ENCODE measurements at regions not wholly inside any gene's neighbourhood (a gene's known extent, or its start where the extent isn't known, plus 50 kb on each side); places are given as distances from the start of the nearest gene placed in this dataset.

- H3K36me3 Mint-ChIP-seq (ENCODE audit: low read depth), result no peaks in the 10 kb centered on the region
- H3K9me3 Mint-ChIP-seq, result no peaks in the 10 kb centered on the region
- H3K27me3 Mint-ChIP-seq, result peaks cover 22% of the 10 kb centered on the region
- no peaks in the 10 kb centered on the region for H3K4me1 Mint-ChIP-seq (ENCODE audit: low read depth)
- intact Hi-C loops (cut with micrococcal nuclease), result loop anchor here (5.0 to 10.0 kb wide), 3 partner anchors 111 to 1051 kb away; no protein-coding TSS in a partner anchor
- H3K4me3 Mint-ChIP-seq, result no peak overlapping the region
- H3K27ac Mint-ChIP-seq, result no peak overlapping the region
Measured at GRCh38 chr1:91166106-91166712, 144.4 kb upstream of the ZNF644 start.

- Mint-ChIP-seq H3K9me3 (no peaks in the 10 kb centered on the region), H3K4me1 (ENCODE audit: low read depth) (no peaks in the 10 kb centered on the region), H3K27me3 (peaks cover 16% of the 10 kb centered on the region), H3K27ac (peak overlapping the region; percentile 1), H3K4me3 (no peak overlapping the region), H3K36me3 (ENCODE audit: low read depth) (no peaks in the 10 kb centered on the region)
- intact Hi-C loops (cut with micrococcal nuclease), result loop anchor here (1.0 to 10.0 kb wide), 5 partner anchors 112 to 1050 kb away; no protein-coding TSS in a partner anchor
Measured at GRCh38 chr1:91165033-91165654, 143.3 kb upstream of the ZNF644 start.

GRCh38 chr1:91162613-91163012 is 140.8 kb upstream of the ZNF644 start:
- H3K4me3 Mint-ChIP-seq, result no peak overlapping the region
- H3K4me1 Mint-ChIP-seq (ENCODE audit: low read depth), result no peaks in the 10 kb centered on the region
- H3K9me3 Mint-ChIP-seq, result no peaks in the 10 kb centered on the region
- no peak overlapping the region for H3K27ac Mint-ChIP-seq
- intact Hi-C loops (cut with micrococcal nuclease), result loop anchor here (10.0 kb wide), 1 partner anchor 1048 kb away; no protein-coding TSS in a partner anchor
- no peaks in the 10 kb centered on the region for H3K36me3 Mint-ChIP-seq (ENCODE audit: low read depth)
- H3K27me3 Mint-ChIP-seq, result peaks cover 16% of the 10 kb centered on the region

- intact Hi-C loops (cut with micrococcal nuclease), result loop anchor here (10.0 kb wide), 1 partner anchor 1047 kb away; no protein-coding TSS in a partner anchor
- Mint-ChIP-seq H3K36me3 (ENCODE audit: low read depth) (no peaks in the 10 kb centered on the region), H3K27me3 (peaks cover 11% of the 10 kb centered on the region), H3K4me3 (no peak overlapping the region), H3K9me3 (no peaks in the 10 kb centered on the region), H3K4me1 (ENCODE audit: low read depth) (no peaks in the 10 kb centered on the region), H3K27ac (no peak overlapping the region)
Measured at GRCh38 chr1:91161749-91162148, 139.9 kb upstream of the ZNF644 start.

- Mint-ChIP-seq H3K4me3 (no peak overlapping the region), H3K9me3 (no peaks in the 10 kb centered on the region), H3K36me3 (ENCODE audit: low read depth) (no peaks in the 10 kb centered on the region), H3K27ac (no peak overlapping the region), H3K4me1 (ENCODE audit: low read depth) (no peaks in the 10 kb centered on the region), H3K27me3 (peaks cover 8% of the 10 kb centered on the region)
- intact Hi-C loops (cut with micrococcal nuclease), result loop anchor here (10.0 kb wide), 1 partner anchor 1046 kb away; no protein-coding TSS in a partner anchor
Measured at GRCh38 chr1:91161166-91161565, 139.3 kb upstream of the ZNF644 start.

GRCh38 chr1:91160363-91161075 is 138.7 kb upstream of the ZNF644 start:
- no peaks in the 10 kb centered on the region for H3K36me3 Mint-ChIP-seq (ENCODE audit: low read depth)
- no peaks in the 10 kb centered on the region for H3K9me3 Mint-ChIP-seq
- H3K27me3 Mint-ChIP-seq, result peaks cover 11% of the 10 kb centered on the region
- H3K27ac Mint-ChIP-seq, result no peak overlapping the region
- no peak overlapping the region for H3K4me3 Mint-ChIP-seq
- no peaks in the 10 kb centered on the region for H3K4me1 Mint-ChIP-seq (ENCODE audit: low read depth)
- intact Hi-C loops (cut with micrococcal nuclease), result loop anchor here (10.0 kb wide), 1 partner anchor 1046 kb away; no protein-coding TSS in a partner anchor

GRCh38 chr1:91153341-91153740 is 131.5 kb upstream of the ZNF644 start:
- intact Hi-C loops (cut with micrococcal nuclease), result no loop called here
- Mint-ChIP-seq H3K9me3 (no peaks in the 10 kb centered on the region), H3K4me3 (no peak overlapping the region), H3K27ac (no peak overlapping the region), H3K4me1 (ENCODE audit: low read depth) (peaks cover 5% of the 10 kb centered on the region), H3K36me3 (ENCODE audit: low read depth) (no peaks in the 10 kb centered on the region), H3K27me3 (peaks cover 3% of the 10 kb centered on the region)

- H3K36me3 Mint-ChIP-seq (ENCODE audit: low read depth), result no peaks in the 10 kb centered on the region
- H3K4me3 Mint-ChIP-seq, result no peak overlapping the region
- H3K9me3 Mint-ChIP-seq, result no peaks in the 10 kb centered on the region
- intact Hi-C loops (cut with micrococcal nuclease), result no loop called here
- H3K27ac Mint-ChIP-seq, result no peak overlapping the region
- peaks cover 6% of the 10 kb centered on the region for H3K4me1 Mint-ChIP-seq (ENCODE audit: low read depth)
- peaks cover 3% of the 10 kb centered on the region for H3K27me3 Mint-ChIP-seq
Measured at GRCh38 chr1:91152331-91152730, 130.5 kb upstream of the ZNF644 start.

GRCh38 chr1:91151702-91152101 is 129.9 kb upstream of the ZNF644 start:
- H3K9me3 Mint-ChIP-seq, result no peaks in the 10 kb centered on the region
- H3K36me3 Mint-ChIP-seq (ENCODE audit: low read depth), result no peaks in the 10 kb centered on the region
- peaks cover 3% of the 10 kb centered on the region for H3K27me3 Mint-ChIP-seq
- peaks cover 6% of the 10 kb centered on the region for H3K4me1 Mint-ChIP-seq (ENCODE audit: low read depth)
- intact Hi-C loops (cut with micrococcal nuclease), result no loop called here
- no peak overlapping the region for H3K27ac Mint-ChIP-seq
- H3K4me3 Mint-ChIP-seq, result no peak overlapping the region

GRCh38 chr1:91148641-91149069 is 126.8 kb upstream of the ZNF644 start:
- Mint-ChIP-seq H3K4me3 (no peak overlapping the region), H3K36me3 (ENCODE audit: low read depth) (no peaks in the 10 kb centered on the region), H3K9me3 (no peaks in the 10 kb centered on the region), H3K27me3 (no peaks in the 10 kb centered on the region), H3K4me1 (ENCODE audit: low read depth) (peaks cover 6% of the 10 kb centered on the region), H3K27ac (no peak overlapping the region)
- intact Hi-C loops (cut with micrococcal nuclease), result no loop called here

GRCh38 chr1:91141858-91142257 is 120.0 kb upstream of the ZNF644 start:
- no peak overlapping the region for H3K27ac Mint-ChIP-seq
- H3K4me3 Mint-ChIP-seq, result no peak overlapping the region
- no peaks in the 10 kb centered on the region for H3K4me1 Mint-ChIP-seq (ENCODE audit: low read depth)
- H3K36me3 Mint-ChIP-seq (ENCODE audit: low read depth), result no peaks in the 10 kb centered on the region
- H3K9me3 Mint-ChIP-seq, result no peaks in the 10 kb centered on the region
- intact Hi-C loops (cut with micrococcal nuclease), result no loop called here
- H3K27me3 Mint-ChIP-seq, result no peaks in the 10 kb centered on the region

- Mint-ChIP-seq H3K4me1 (ENCODE audit: low read depth) (no peaks in the 10 kb centered on the region), H3K4me3 (no peak overlapping the region), H3K27ac (no peak overlapping the region), H3K36me3 (ENCODE audit: low read depth) (no peaks in the 10 kb centered on the region), H3K27me3 (no peaks in the 10 kb centered on the region), H3K9me3 (no peaks in the 10 kb centered on the region)
- intact Hi-C loops (cut with micrococcal nuclease), result no loop called here
Measured at GRCh38 chr1:91138959-91139358, 117.1 kb upstream of the ZNF644 start.

GRCh38 chr1:91137173-91137852 is 115.5 kb upstream of the ZNF644 start:
- H3K27me3 Mint-ChIP-seq, result peaks cover 2% of the 10 kb centered on the region
- H3K4me3 Mint-ChIP-seq, result no peak overlapping the region
- intact Hi-C loops (cut with micrococcal nuclease), result no loop called here
- H3K36me3 Mint-ChIP-seq (ENCODE audit: low read depth), result no peaks in the 10 kb centered on the region
- H3K4me1 Mint-ChIP-seq (ENCODE audit: low read depth), result peaks cover 5% of the 10 kb centered on the region
- H3K9me3 Mint-ChIP-seq, result no peaks in the 10 kb centered on the region
- H3K27ac Mint-ChIP-seq, result no peak overlapping the region

- Mint-ChIP-seq H3K27me3 (peaks cover 2% of the 10 kb centered on the region), H3K4me3 (no peak overlapping the region), H3K27ac (no peak overlapping the region), H3K9me3 (no peaks in the 10 kb centered on the region), H3K36me3 (ENCODE audit: low read depth) (no peaks in the 10 kb centered on the region), H3K4me1 (ENCODE audit: low read depth) (peaks cover 5% of the 10 kb centered on the region)
- intact Hi-C loops (cut with micrococcal nuclease), result no loop called here
Measured at GRCh38 chr1:91135799-91136198, 114.0 kb upstream of the ZNF644 start.

All from dendritic cell treated with granulocyte-macrophage colony-stimulating factor and Interleukin-4, amounts not matched to agents 40 ng/mL and 50 ng/mL, for 4 days (primary cell).